Liver (tissue), 8 donors: ENCODE measurements at regions not wholly inside any gene's neighbourhood (a gene's known extent, or its start where the extent isn't known, plus 50 kb on each side); places are given as distances from the start of the nearest gene placed in this dataset.
A peak's percentile ranks its signal among the peaks of the same experiment; 100 is the strongest.

ENCODE experiments used
- DNase-seq: peaks from one replicate; pipeline ENCODE4 v3.0.0-alpha.2; 2017; ENCODE audit warnings: low spot score
- H3K27ac ChIP-seq, 2 donors: one replicate each; pipeline ENCODE4 v1.7.0; 2013; ENCODE audit warnings: inconsistent platforms in 2 of 2, low read length in 2 of 2, control low read depth in 1 of 2, low read depth in 1 of 2, mild to moderate bottlenecking in 1 of 2
- H3K27me3 ChIP-seq, 4 donors: one replicate each; pipeline versions ENCODE4 v1.6.1 to v1.7.0; 2013; ENCODE audit warnings: low read length in 3 of 4, inconsistent platforms in 1 of 4, mild to moderate bottlenecking in 1 of 4, moderate library complexity in 1 of 4; ENCODE audit not compliant: control insufficient read depth in 4 of 4, insufficient read depth in 4 of 4
- H3K36me3 ChIP-seq, 4 donors: one replicate each; pipeline versions ENCODE4 v1.6.1 to v1.7.0; 2013; ENCODE audit warnings: low read length in 3 of 4, mild to moderate bottlenecking in 3 of 4, low read depth in 1 of 4, moderate library complexity in 1 of 4; ENCODE audit not compliant: control insufficient read depth in 4 of 4, insufficient read depth in 3 of 4
- H3K4me1 ChIP-seq, 4 donors: one replicate each; pipeline versions ENCODE4 v1.6.1 to v1.7.0; 2013; ENCODE audit warnings: low read length in 3 of 4, mild to moderate bottlenecking in 3 of 4, moderate library complexity in 1 of 4; ENCODE audit not compliant: control insufficient read depth in 4 of 4, insufficient read depth in 4 of 4
- H3K4me3 ChIP-seq, 3 donors: one replicate each; pipeline versions ENCODE4 v1.6.1 to v1.7.0; 2013; ENCODE audit warnings: low read length in 3 of 3, control low read depth in 1 of 3, low read depth in 1 of 3, mild to moderate bottlenecking in 1 of 3
- H3K9ac ChIP-seq, 2 donors: one replicate each; pipeline ENCODE4 v1.7.0; 2013; ENCODE audit warnings: low read length in 2 of 2, mild to moderate bottlenecking in 2 of 2, moderate library complexity in 2 of 2, control low read depth in 1 of 2, low read depth in 1 of 2
- H3K9me3 ChIP-seq, 4 donors: one replicate each; pipeline versions ENCODE4 v1.6.1 to v1.7.0; 2013; ENCODE audit warnings: low read length in 3 of 4; ENCODE audit not compliant: control insufficient read depth in 4 of 4
- ATF3 ChIP-seq: IDR thresholded peaks from 2 replicates; pipeline ENCODE4 v1.6.1; 2016; ENCODE audit warnings: antibody characterized with exemption
- CTCF ChIP-seq: fragments of 150-350 bp; IDR thresholded peaks from 2 replicates; pipeline ENCODE4 v1.5.1; 2017; ENCODE audit warnings: improper control_type of control experiment, low read depth, low read length; ENCODE audit not compliant: missing input control
- EGR1 ChIP-seq, 2 donors: IDR thresholded peaks; 2 replicates each; pipeline ENCODE4 v1.6.1; 2016 to 2018; ENCODE audit warnings: antibody characterized with exemption in 2 of 2, low read depth in 2 of 2
- FOXA1 ChIP-seq: IDR thresholded peaks from 2 replicates; pipeline ENCODE4 v1.6.1; 2016; ENCODE audit warnings: antibody characterized with exemption
- FOXA2 ChIP-seq: IDR thresholded peaks from 2 replicates; pipeline ENCODE4 v1.6.1; 2016; ENCODE audit warnings: antibody characterized with exemption
- GABPA ChIP-seq, 2 donors: IDR thresholded peaks in 1 of 2; conservative IDR thresholded peaks in 1 of 2; 2 replicates each; pipeline ENCODE4 v1.6.1; 2016; ENCODE audit warnings: antibody characterized with exemption in 2 of 2, mild to moderate bottlenecking in 1 of 2, moderate library complexity in 1 of 2
- HNF4A ChIP-seq, 2 donors: conservative IDR thresholded peaks; 2 replicates each; pipeline ENCODE4 v1.6.1; 2016; ENCODE audit warnings: antibody characterized with exemption in 2 of 2, mild to moderate bottlenecking in 2 of 2
- JUND ChIP-seq, 2 donors: IDR thresholded peaks; 2 replicates each; pipeline ENCODE4 v1.6.1; 2016; ENCODE audit warnings: antibody characterized with exemption in 2 of 2
- NR2F2 ChIP-seq: IDR thresholded peaks from 2 replicates; pipeline ENCODE4 v1.6.1; 2016; ENCODE audit warnings: antibody characterized with exemption
- RAD21 ChIP-seq, 2 donors: IDR thresholded peaks; 2 replicates each; pipeline ENCODE4 v1.6.1; 2016; ENCODE audit warnings: antibody characterized with exemption in 2 of 2, mild to moderate bottlenecking in 2 of 2
- REST ChIP-seq: IDR thresholded peaks from 2 replicates; pipeline ENCODE4 v1.6.1; 2016; ENCODE audit warnings: antibody characterized with exemption, mild to moderate bottlenecking
- SP1 ChIP-seq: IDR thresholded peaks from 2 replicates; pipeline ENCODE4 v1.6.1; 2018; ENCODE audit warnings: antibody characterized with exemption, mild to moderate bottlenecking
- TAF1 ChIP-seq: conservative IDR thresholded peaks from 2 replicates; pipeline ENCODE4 v1.6.1; 2016; ENCODE audit warnings: antibody characterized with exemption, mild to moderate bottlenecking
- YY1 ChIP-seq: IDR thresholded peaks from 2 replicates; pipeline ENCODE4 v1.6.1; 2016; ENCODE audit warnings: antibody characterized with exemption, mild to moderate bottlenecking
- WGBS: extraction: QIAGEN DNeasy Blood & Tissue Kit; methylation state at CpG from one replicate; pipeline ENCODE4 v1.1.7; 2013; 5-methylcytosine and 5-hydroxymethylcytosine counted together
- donor health status: healthy.
- donor health status: healthy.
- donor health status: healthy.
- donor health status: healthy.
- donor health status: healthy.

- DNase-seq, result no peak
- no peak overlapping the region for H3K4me3 ChIP-seq
- 94% methylated on average over 7 of the region's 7 CpGs for WGBS
- H3K27me3 ChIP-seq, result no peaks in the 10 kb centered on the region
- no peaks in the 10 kb centered on the region for H3K36me3 ChIP-seq
- no peaks in the 10 kb centered on the region for H3K9me3 ChIP-seq
- H3K9ac ChIP-seq, result no peak overlapping the region
- no peaks in the 10 kb centered on the region for H3K4me1 ChIP-seq
- TF ChIP-seq YY1 (no peak), HNF4A (conservative IDR thresholded peaks at IDR 0.05) (no peak), TAF1 (no peak)
- no peak overlapping the region for H3K27ac ChIP-seq
Measured at GRCh38 chr2:236963631-236964182, 122.0 kb upstream of the COPS8 start.

- Histone ChIP-seq H3K9ac (no peak overlapping the region), H3K27me3 (no peaks in the 10 kb centered on the region), H3K4me1 (no peaks in the 10 kb centered on the region), H3K9me3 (no peaks in the 10 kb centered on the region), H3K36me3 (no peaks in the 10 kb centered on the region), H3K27ac (no peak overlapping the region), H3K4me3 (no peak overlapping the region)
- no peak for DNase-seq
- TF ChIP-seq REST (no peak), CTCF (no peak), FOXA1 (no peak), EGR1 (IDR thresholded peaks at IDR 0.05; ENCODE audit: low read depth in 2 of 2) (no peak), HNF4A (conservative IDR thresholded peaks at IDR 0.05) (no peak), RAD21 (IDR thresholded peaks at IDR 0.05) (peak; percentile 10 to 37), FOXA2 (no peak), YY1 (no peak), SP1 (peak; percentile 9)
- WGBS, result 45% methylated on average over 5 of the region's 5 CpGs
Measured at GRCh38 chr2:236964291-236964690, 121.4 kb upstream of the COPS8 start.

- Histone ChIP-seq H3K4me3 (no peak overlapping the region), H3K4me1 (no peaks in the 10 kb centered on the region), H3K9me3 (no peaks in the 10 kb centered on the region), H3K27ac (no peak overlapping the region), H3K27me3 (no peaks in the 10 kb centered on the region), H3K9ac (no peak overlapping the region), H3K36me3 (no peaks in the 10 kb centered on the region)
- DNase-seq, result no peak
- WGBS, result 93% methylated on average over 13 of the region's 13 CpGs
- TF ChIP-seq YY1, result no peak
- TF ChIP-seq GABPA (IDR thresholded peaks at IDR 0.05 in 1 of 2, conservative IDR thresholded peaks at IDR 0.05 in 1 of 2), result no peak
- TF ChIP-seq SP1, result no peak
- TF ChIP-seq RAD21 (IDR thresholded peaks at IDR 0.05), result no peak
- no peak for TF ChIP-seq JUND (IDR thresholded peaks at IDR 0.05)
- TF ChIP-seq NR2F2, result no peak
- TF ChIP-seq EGR1 (IDR thresholded peaks at IDR 0.05; ENCODE audit: low read depth in 2 of 2), result no peak
- no peak for TF ChIP-seq REST
- no peak for TF ChIP-seq CTCF
- TF ChIP-seq FOXA1, result no peak
- no peak for TF ChIP-seq ATF3
Measured at GRCh38 chr2:236965021-236965840, 120.5 kb upstream of the COPS8 start.
